CD4-positive, alpha-beta T cell (primary cell): ENCODE measurements at regions not wholly inside any gene's neighbourhood (a gene's known extent, or its start where the extent isn't known, plus 50 kb on each side); places are given as distances from the start of the nearest gene placed in this dataset.

Experiments
- ATAC-seq: fragments of 200-7000 bp; cut with Tn5 transposase; one replicate; pipeline ENCODE4 v1.10.0; 2022; ENCODE audit warnings: mild to moderate bottlenecking; ENCODE audit not compliant: poor library complexity
- CTCF ChIA-PET: fragments of 350-600 bp; sonication (Branson Sonifier 250); formaldehyde crosslinking; loops from one replicate; lab custom pipeline; 2021; ENCODE audit warnings: antibody characterized with exemption, inconsistent platforms; lab: Charles Lee
- POLR2A ChIA-PET: fragments of 350-600 bp; sonication (Branson Sonifier 250); formaldehyde crosslinking; loops from one replicate; lab custom pipeline; 2021; ENCODE audit warnings: antibody characterized with exemption, inconsistent platforms; lab: Charles Lee
- DNase-seq, 14 experiments: peaks; one replicate each; pipeline ENCODE4 v3.0.0-alpha.2; 2013 to 2020; ENCODE audit warnings: mixed read lengths in 2 of 14
- H3K27ac ChIP-seq, 2 donors: one replicate each; pipeline versions ENCODE4 v1.5.1 to v1.7.0; 2013; ENCODE audit warnings: low read length in 2 of 2, low read depth in 1 of 2, mild to moderate bottlenecking in 1 of 2
- H3K27me3 ChIP-seq, 2 experiments: 1 replicate in 1 of 2; 2 replicates in 1 of 2; pipeline versions ENCODE4 v1.6.1 to v1.7.0; 2013; ENCODE audit warnings: low read length in 2 of 2, control low read depth in 1 of 2, mild to moderate bottlenecking in 1 of 2, moderate library complexity in 1 of 2; ENCODE audit not compliant: insufficient read depth in 2 of 2, control insufficient read depth in 1 of 2
- H3K36me3 ChIP-seq: one replicate; pipeline ENCODE4 v1.6.1; 2013; ENCODE audit warnings: low read length, control low read depth; ENCODE audit not compliant: insufficient read depth
- H3K4me1 ChIP-seq: one replicate; pipeline ENCODE4 v1.6.1; 2013; ENCODE audit warnings: low read length, control low read depth; ENCODE audit not compliant: insufficient read depth
- H3K4me3 ChIP-seq: one replicate; pipeline ENCODE4 v1.5.1; 2013; ENCODE audit warnings: mild to moderate bottlenecking, low read length, moderate library complexity
- H3K9me3 ChIP-seq, 2 experiments: 1 replicate in 1 of 2; 2 replicates in 1 of 2; pipeline versions ENCODE4 v1.6.1 to v1.7.0; 2013; ENCODE audit warnings: low read length in 2 of 2, mild to moderate bottlenecking in 2 of 2, control low read depth in 1 of 2, moderate library complexity in 1 of 2; ENCODE audit not compliant: control insufficient read depth in 1 of 2, insufficient read depth in 1 of 2
- H3K27ac Mint-ChIP-seq: one replicate; pipeline ENCODE4 v1.8.0; 2020; ENCODE audit warnings: mixed read lengths
- H3K27me3 Mint-ChIP-seq: one replicate; pipeline ENCODE4 v1.8.0; 2021; ENCODE audit warnings: mixed read lengths
- H3K36me3 Mint-ChIP-seq: one replicate; pipeline ENCODE4 v1.8.0; 2021; ENCODE audit warnings: low read depth, mixed read lengths
- H3K4me1 Mint-ChIP-seq: one replicate; pipeline ENCODE4 v1.8.0; 2021; ENCODE audit warnings: low read depth, mixed read lengths
- H3K4me3 Mint-ChIP-seq: one replicate; pipeline ENCODE4 v1.8.0; 2020; ENCODE audit warnings: mild to moderate bottlenecking, mixed read lengths
- H3K9me3 Mint-ChIP-seq: one replicate; pipeline ENCODE4 v1.8.0; 2020; ENCODE audit warnings: mixed read lengths
- CTCF ChIP-seq: fragments of 200-600 bp; IDR thresholded peaks from one replicate; pipeline ENCODE4 v1.8.0; 2022; ENCODE audit warnings: antibody characterized with exemption, mild to moderate bottlenecking
- intact Hi-C, 2 experiments: fragments of 100-400 bp; cut with DNase I in 1 of 2; cut with micrococcal nuclease in 1 of 2; formaldehyde crosslinking; loops; one replicate each; pipeline versions ENCODE4 v1.15.1 to v1.9.0; 2023 to 2025; cut with DNase I, micrococcal nuclease

DNA sequence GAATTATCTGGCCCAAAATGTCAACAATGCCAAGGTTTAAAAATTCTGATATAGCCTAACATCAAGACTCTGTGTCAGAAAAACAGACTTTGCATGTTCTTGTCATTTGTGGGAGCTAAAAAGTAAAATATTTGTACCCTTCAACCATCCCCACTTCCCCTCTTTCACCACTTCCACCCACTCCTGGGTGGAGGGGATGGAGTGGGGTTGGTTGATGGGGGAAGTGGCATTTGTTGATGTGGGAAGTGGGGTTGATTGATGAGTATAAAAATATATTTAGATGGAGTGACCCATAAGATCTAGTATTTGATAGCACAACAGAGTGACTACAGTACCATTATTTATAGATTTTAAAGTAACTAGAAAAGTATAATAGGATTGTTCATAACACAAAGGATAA is 55.0 kb upstream of the C9orf72 start:
- no peaks in the 10 kb centered on the region for H3K36me3 ChIP-seq
- Mint-ChIP-seq H3K4me3 (no peak overlapping the region), H3K36me3 (no peaks in the 10 kb centered on the region), H3K4me1 (no peaks in the 10 kb centered on the region), H3K27me3 (no peaks in the 10 kb centered on the region), H3K27ac (no peak overlapping the region), H3K9me3 (no peaks in the 10 kb centered on the region)
- TF ChIP-seq CTCF = no peak
- H3K27me3 ChIP-seq = peaks cover 4 to 7% of the 10 kb centered on the region in 2 experiments
- ATAC-seq (no peak), DNase-seq (no peak)
- H3K9me3 ChIP-seq = no peaks in the 10 kb centered on the region
- H3K4me1 ChIP-seq = no peaks in the 10 kb centered on the region
- H3K27ac ChIP-seq = no peak overlapping the region
- CTCF ChIA-PET = no interaction called here
- POLR2A ChIA-PET = no interaction called here
- intact Hi-C loops = no loop called here
- no peak overlapping the region for H3K4me3 ChIP-seq

GRCh38 chr9:27629425-27629824 is 56.1 kb upstream of the C9orf72 start:
- no peak overlapping the region for H3K4me3 Mint-ChIP-seq
- no peak overlapping the region for H3K27ac ChIP-seq
- no peak for TF ChIP-seq CTCF
- peaks cover 0 to 14% of the 10 kb centered on the region in 2 experiments for H3K27me3 ChIP-seq
- no peaks in the 10 kb centered on the region for H3K9me3 ChIP-seq
- ChIA-PET CTCF (no interaction called here), POLR2A (no interaction called here)
- intact Hi-C loops = no loop called here
- H3K27ac Mint-ChIP-seq = no peak overlapping the region
- no peak for ATAC-seq
- no peaks in the 10 kb centered on the region for H3K4me1 ChIP-seq
- no peak for DNase-seq
- H3K36me3 ChIP-seq = no peaks in the 10 kb centered on the region
- H3K9me3 Mint-ChIP-seq = no peaks in the 10 kb centered on the region
- no peaks in the 10 kb centered on the region for H3K36me3 Mint-ChIP-seq
- peaks cover 4% of the 10 kb centered on the region for H3K27me3 Mint-ChIP-seq
- no peaks in the 10 kb centered on the region for H3K4me1 Mint-ChIP-seq
- H3K4me3 ChIP-seq = no peak overlapping the region

DNA sequence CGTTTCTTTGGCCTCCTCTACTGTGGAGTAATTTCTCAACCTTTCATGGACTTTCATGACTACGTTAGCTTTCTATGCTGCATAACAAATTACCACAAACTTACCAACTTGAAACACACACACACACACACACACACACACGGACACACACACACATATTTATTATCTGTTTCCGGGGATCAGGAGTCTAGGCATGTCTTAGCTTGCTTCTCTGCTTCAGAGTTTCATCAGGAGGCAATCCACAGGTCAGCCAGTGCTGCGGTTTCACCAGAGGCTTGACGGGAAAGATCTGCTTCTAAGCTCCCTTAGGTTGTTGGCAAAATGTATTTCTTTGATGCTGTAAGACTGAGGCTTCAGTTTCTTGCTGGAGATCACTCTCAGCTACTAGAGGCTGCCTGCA is 59.0 kb upstream of the C9orf72 start:
- Histone ChIP-seq H3K27ac (no peak overlapping the region), H3K27me3 (peaks cover 0 to 14% of the 10 kb centered on the region in 2 experiments), H3K9me3 (no peaks in the 10 kb centered on the region), H3K4me1 (no peaks in the 10 kb centered on the region), H3K4me3 (no peak overlapping the region), H3K36me3 (no peaks in the 10 kb centered on the region)
- Mint-ChIP-seq H3K27me3 (peaks cover 4% of the 10 kb centered on the region), H3K27ac (no peak overlapping the region), H3K4me3 (no peak overlapping the region), H3K36me3 (no peaks in the 10 kb centered on the region), H3K4me1 (no peaks in the 10 kb centered on the region), H3K9me3 (no peaks in the 10 kb centered on the region)
- DNase-seq = no peak
- ChIA-PET POLR2A (no interaction called here), CTCF (no interaction called here)
- ATAC-seq = no peak
- intact Hi-C loops = no loop called here
- no peak for TF ChIP-seq CTCF
